ENCODE measurements at regions not wholly inside any gene's neighbourhood (a gene's known extent, or its start where the extent isn't known, plus 50 kb on each side); places are given as distances from the start of the nearest gene placed in this dataset.

GRCh38 chr1:60173729-60174505 is 100.3 kb upstream of the C1orf87 start:
- H3K36me3 ChIP-seq (ENCODE audit: insufficient read depth, low read length, poor library complexity, severe bottlenecking): no peaks in the 10 kb centered on the region
- CTCF ChIA-PET: no interaction called here
- H3K27ac ChIP-seq (ENCODE audit: low read depth, low read length, poor library complexity, severe bottlenecking): no peak overlapping the region
- TF ChIP-seq CTCF (conservative IDR thresholded peaks at IDR 0.05; ENCODE audit: low read depth, low read length): no peak
- TF ChIP-seq EZH2 (IDR thresholded peaks at IDR 0.05; ENCODE audit: borderline replicate concordance, low read depth, low read length, poor library complexity, severe bottlenecking): no peak
- BruUV-seq (replicated peaks): no TSS peak
- peaks cover 22% of the 10 kb centered on the region for H3K27me3 ChIP-seq (replicated peaks; ENCODE audit: insufficient read depth, low read depth, low read length, poor library complexity)
- H3K9me3 ChIP-seq (ENCODE audit: low read depth, low read length, poor library complexity, severe bottlenecking): no peaks in the 10 kb centered on the region
- no peak overlapping the region for H3K4me3 ChIP-seq (ENCODE audit: low read depth, low read length, poor library complexity, severe bottlenecking)
- POLR2A ChIA-PET (ENCODE audit: low non-redundant PET): no interaction called here
- no peaks in the 10 kb centered on the region for H3K4me1 ChIP-seq (ENCODE audit: insufficient read depth, low read length, poor library complexity, severe bottlenecking)
- intact Hi-C loops (cut with micrococcal nuclease; ENCODE audit: unreplicated experiment): no loop called here
- no peak for DNase-seq (ENCODE audit: low spot score)

- Histone ChIP-seq H3K27me3 (replicated peaks; ENCODE audit: insufficient read depth, low read depth, low read length, poor library complexity) (peaks cover 29% of the 10 kb centered on the region), H3K4me3 (ENCODE audit: low read depth, low read length, poor library complexity, severe bottlenecking) (no peak overlapping the region), H3K9me3 (ENCODE audit: low read depth, low read length, poor library complexity, severe bottlenecking) (no peaks in the 10 kb centered on the region), H3K4me1 (ENCODE audit: insufficient read depth, low read length, poor library complexity, severe bottlenecking) (no peaks in the 10 kb centered on the region), H3K36me3 (ENCODE audit: insufficient read depth, low read length, poor library complexity, severe bottlenecking) (no peaks in the 10 kb centered on the region), H3K27ac (ENCODE audit: low read depth, low read length, poor library complexity, severe bottlenecking) (no peak overlapping the region)
- no peak for DNase-seq (ENCODE audit: low spot score)
- ChIA-PET POLR2A (ENCODE audit: low non-redundant PET) (no interaction called here), CTCF (no interaction called here)
- intact Hi-C loops (cut with micrococcal nuclease; ENCODE audit: unreplicated experiment): no loop called here
- TF ChIP-seq EZH2 (IDR thresholded peaks at IDR 0.05; ENCODE audit: borderline replicate concordance, low read depth, low read length, poor library complexity, severe bottlenecking): no peak
- no peak for TF ChIP-seq CTCF (conservative IDR thresholded peaks at IDR 0.05; ENCODE audit: low read depth, low read length)
- BruUV-seq (replicated peaks): no TSS peak
Measured at GRCh38 chr1:60173006-60173405, 99.4 kb upstream of the C1orf87 start.

- Histone ChIP-seq H3K36me3 (ENCODE audit: insufficient read depth, low read length, poor library complexity, severe bottlenecking) (no peaks in the 10 kb centered on the region), H3K9me3 (ENCODE audit: low read depth, low read length, poor library complexity, severe bottlenecking) (no peaks in the 10 kb centered on the region), H3K27ac (ENCODE audit: low read depth, low read length, poor library complexity, severe bottlenecking) (no peak overlapping the region), H3K4me1 (ENCODE audit: insufficient read depth, low read length, poor library complexity, severe bottlenecking) (no peaks in the 10 kb centered on the region), H3K27me3 (replicated peaks; ENCODE audit: insufficient read depth, low read depth, low read length, poor library complexity) (peaks cover 29% of the 10 kb centered on the region), H3K4me3 (ENCODE audit: low read depth, low read length, poor library complexity, severe bottlenecking) (no peak overlapping the region)
- no TSS peak for BruUV-seq (replicated peaks)
- intact Hi-C loops (cut with micrococcal nuclease; ENCODE audit: unreplicated experiment): no loop called here
- ChIA-PET POLR2A (ENCODE audit: low non-redundant PET) (no interaction called here), CTCF (no interaction called here)
- no peak for TF ChIP-seq CTCF (conservative IDR thresholded peaks at IDR 0.05; ENCODE audit: low read depth, low read length)
- no peak for TF ChIP-seq EZH2 (IDR thresholded peaks at IDR 0.05; ENCODE audit: borderline replicate concordance, low read depth, low read length, poor library complexity, severe bottlenecking)
- no peak for DNase-seq (ENCODE audit: low spot score)
Measured at GRCh38 chr1:60171801-60172200, 98.2 kb upstream of the C1orf87 start.

Data from A673 (cell line).